ENCODE measurements at regions not wholly inside any gene's neighbourhood (a gene's known extent, or its start where the extent isn't known, plus 50 kb on each side); places are given as distances from the start of the nearest gene placed in this dataset.
"Not testable (repeated sequence)": the region's sequence is repeated elsewhere in the genome, so short reads cannot be mapped to it uniquely, and the experiment has no call there.

DNA sequence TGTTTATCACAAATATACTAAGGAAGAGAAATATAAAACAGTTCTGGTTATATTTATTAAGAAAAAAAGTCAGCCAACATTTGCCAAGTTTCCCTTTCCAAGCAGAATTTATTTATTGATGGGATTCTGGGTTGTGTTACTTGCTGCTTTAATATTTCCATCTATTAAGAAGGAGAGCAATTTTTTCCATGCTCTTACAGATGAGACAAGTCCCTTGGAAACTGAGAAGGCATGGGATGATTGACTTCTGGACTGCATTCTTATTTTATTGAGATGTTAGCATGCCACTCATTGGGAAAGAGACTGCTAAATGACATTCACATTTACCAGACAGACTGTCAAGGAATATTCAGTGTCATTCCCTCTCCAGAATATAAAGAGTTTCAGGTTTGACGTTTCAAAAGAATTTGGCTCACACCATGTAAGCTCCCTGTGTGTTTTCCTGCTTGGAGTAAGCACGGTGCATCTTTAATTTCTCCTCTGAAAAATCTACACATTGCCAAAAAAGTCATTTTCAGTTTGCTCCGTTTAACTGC is 1565.2 kb upstream of the GOT2 start:
- no peak for FAIRE-seq
- no peak for DNase-seq (ENCODE audit: low spot score)

DNA sequence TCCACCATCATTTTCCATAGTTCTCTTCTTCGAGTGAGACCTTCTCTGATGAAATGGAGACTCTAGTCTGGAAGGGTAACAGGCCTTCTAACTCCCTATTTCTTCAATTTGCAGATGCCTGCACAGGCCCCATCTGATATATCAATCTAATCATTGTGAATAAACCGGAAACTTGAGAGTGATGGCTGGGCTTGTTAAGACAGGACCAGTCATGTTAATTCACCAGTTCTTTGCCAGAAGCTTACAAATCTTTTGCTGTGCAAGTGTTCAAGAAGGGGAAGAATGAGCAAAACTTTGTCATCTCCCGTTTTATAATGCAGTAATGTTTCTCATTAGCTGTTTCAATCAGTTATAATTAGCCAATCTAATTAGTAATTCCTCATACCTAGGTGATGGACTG is 1561.3 kb upstream of the GOT2 start:
- FAIRE-seq (no peak), DNase-seq (ENCODE audit: low spot score) (no peak)

DNA sequence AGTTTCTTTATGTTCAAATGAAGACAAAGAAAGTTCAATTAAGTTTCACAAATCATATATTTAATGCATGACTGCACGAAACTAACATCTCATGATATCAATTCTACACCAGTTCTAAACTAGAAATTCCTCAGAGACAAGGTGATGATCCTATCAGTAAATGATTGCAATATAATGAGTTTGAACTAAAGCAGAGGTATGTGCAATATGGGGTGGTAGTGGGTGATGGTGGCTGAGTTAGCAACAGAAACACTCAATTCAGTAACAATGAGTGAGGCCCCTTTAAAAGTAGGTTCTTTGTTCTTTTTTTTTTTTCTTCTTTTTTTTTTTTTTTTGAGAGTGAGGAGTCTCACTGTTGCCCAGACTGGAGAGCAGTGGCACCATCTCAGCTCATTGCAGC is 1551.7 kb upstream of the GOT2 start:
- DNase-seq (ENCODE audit: low spot score) (no peak), FAIRE-seq (no peak)

DNA sequence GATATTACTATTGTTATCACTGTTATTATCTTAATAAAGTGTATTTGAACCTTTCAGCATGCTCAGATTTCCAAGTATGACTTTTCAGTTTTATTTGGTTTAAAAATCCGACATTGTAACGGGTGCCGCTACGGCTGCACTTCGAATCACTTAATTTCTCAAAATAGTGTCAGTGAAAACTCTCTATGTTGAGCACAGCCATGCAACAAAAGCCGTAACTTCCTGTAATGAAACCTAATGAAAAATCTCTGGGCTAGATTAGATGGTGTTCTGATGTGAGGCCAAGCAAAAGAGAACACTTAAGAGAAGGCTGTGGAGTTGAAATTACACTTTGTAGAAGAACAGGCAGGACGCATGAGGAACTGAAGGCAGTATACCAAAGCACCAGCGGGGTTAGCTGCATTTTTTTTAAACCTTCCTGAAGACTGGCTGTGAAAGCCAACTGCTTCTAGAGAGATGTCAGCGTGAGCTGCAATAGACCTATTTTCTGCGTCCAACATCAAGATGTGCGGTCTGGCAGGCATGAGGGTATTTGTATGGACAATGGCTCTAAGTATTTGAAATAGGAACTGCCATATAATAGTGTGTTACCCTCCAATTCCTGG is 1545.0 kb upstream of the GOT2 start:
- FAIRE-seq: no peak
- DNase-seq (ENCODE audit: low spot score): no peak

DNA sequence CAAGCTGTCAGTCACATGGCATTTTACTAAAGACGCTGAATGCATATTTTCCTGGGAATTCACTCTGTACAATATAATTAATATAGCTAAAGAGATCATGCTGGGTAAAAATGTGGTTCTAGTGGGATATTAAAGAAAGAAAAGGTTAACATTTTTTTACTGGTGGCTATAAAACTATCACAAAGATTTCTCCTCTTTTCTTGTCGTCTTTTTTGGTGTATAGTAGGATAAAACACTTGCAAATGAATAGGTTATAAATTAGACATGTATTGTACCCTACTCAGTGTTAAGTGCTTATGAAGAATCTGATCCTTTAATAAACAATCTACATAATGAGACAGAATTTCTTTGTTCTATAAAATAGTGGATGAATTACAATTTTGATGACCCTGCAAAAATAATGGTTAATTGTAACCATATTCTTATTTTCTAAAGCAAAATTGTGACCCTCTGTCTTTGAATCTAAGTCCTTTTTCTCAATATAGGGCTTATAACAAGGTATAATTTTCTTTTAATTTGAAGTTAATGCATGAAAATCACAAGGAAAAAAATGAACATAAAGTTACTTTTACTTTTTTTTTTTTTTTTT is 1540.4 kb upstream of the GOT2 start:
- DNase-seq (ENCODE audit: low spot score): no peak
- no peak for FAIRE-seq

DNA sequence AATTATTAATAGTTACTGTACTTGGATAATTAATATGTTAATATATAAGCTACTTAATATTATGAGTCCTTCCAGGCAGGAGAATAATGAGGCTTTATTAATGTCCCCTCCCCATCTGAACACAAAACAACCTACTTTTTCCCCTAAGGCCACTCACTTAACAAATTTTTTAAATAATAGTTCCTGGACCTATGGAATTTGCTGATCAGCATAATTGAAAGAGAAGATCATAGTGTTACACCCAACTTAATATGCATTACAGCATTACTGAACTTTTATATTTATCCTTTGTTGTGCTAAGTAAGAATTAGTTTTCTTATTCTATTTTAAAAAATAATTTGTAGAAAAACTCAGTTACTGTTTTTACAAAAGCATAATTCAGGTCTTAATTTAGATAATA is 1537.7 kb upstream of the GOT2 start:
- FAIRE-seq (no peak), DNase-seq (ENCODE audit: low spot score) (no peak)

DNA sequence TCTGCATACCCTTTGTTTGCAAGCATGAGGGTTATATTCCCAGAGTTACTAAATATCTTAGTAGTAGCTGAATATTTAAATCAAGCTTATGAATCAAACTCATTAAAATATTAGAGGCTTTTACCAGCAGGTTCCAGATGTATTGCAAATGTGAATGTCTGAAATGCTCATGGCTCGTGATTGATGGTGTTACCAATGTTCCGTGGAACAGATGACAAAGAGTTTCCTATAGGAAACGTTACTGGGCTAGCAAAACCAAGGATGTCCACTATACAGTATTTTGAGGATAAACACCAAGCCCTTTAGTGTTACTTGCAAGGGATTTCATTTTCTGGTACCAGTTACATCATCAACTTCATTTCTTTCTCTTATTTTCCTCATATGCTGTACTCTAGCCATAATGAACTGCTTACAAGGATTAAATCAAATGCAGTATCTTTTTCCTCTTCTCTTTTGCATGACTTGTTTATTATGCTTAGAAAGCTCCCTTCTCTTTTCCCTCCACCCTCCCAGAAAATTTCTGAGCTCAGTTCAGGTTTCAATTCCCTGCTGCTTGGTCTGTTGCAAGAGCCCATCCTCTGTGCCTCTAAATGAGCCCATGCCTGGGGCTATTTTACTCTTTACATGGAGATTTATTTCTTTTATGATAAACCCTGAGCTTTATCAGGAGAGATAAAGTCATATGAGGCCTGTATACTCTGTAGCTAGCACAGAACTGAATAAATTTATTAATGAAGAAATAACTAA is 1537.1 kb upstream of the GOT2 start:
- DNase-seq (ENCODE audit: low spot score) (no peak), FAIRE-seq (no peak)

DNA sequence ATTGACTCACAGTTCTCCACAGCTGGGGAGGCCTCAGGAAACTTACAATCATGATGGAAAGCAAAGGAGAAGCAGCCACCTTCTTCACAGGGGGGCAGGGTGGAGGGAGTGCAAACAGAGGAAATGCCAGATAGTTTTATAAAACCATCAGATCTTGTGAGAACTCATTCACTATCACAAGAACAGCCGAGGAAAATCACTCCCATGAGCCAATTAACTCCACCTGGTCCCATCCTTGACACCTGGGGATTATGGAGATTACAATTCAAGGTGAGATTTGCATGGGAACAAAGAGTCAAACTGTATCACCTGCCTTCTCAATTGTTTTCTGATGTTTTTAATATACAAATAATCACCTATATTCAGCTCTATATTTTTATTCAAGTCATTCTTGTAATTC is 1527.3 kb upstream of the GOT2 start:
- FAIRE-seq (no peak), DNase-seq (ENCODE audit: low spot score) (no peak)

DNA sequence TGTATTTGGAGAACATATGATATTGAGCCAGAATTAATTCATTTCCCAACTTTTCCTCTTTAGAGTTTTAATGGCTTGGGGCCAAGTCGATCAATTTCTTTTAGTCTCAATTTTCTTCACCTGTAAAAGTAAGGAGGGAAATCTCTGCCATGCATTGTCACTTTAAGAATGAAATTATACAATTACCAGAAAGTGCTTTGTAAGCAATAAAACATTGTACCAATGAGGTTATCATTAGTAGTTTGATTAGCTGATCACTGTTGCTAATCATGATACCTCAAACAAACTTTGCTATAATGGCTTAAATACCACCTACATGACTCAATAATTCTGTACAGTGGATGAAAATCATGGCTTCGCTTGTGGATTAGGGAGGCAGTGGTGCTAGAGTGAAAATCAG is 1525.8 kb upstream of the GOT2 start:
- DNase-seq (ENCODE audit: low spot score): no peak
- no peak for FAIRE-seq

DNA sequence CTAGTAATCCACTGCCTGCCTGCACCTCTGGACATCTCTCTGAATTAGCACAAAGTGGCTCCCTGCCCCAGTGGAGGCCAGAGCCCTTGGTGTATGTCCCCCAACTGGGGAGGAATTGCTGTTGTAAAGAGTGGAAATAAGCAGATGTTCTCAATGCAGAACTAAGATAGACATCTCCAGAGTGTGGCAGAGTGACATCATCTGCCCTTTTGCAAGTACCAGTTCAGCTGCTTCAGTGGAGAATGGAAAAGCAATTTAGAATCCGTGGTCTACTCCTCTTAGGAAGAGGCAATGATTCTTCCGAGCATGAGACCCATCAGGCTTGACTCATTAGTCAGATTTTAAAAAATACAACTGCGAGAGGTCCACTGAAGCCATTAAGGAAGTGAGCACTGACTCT is 1512.0 kb upstream of the GOT2 start:
- FAIRE-seq: no peak

DNA sequence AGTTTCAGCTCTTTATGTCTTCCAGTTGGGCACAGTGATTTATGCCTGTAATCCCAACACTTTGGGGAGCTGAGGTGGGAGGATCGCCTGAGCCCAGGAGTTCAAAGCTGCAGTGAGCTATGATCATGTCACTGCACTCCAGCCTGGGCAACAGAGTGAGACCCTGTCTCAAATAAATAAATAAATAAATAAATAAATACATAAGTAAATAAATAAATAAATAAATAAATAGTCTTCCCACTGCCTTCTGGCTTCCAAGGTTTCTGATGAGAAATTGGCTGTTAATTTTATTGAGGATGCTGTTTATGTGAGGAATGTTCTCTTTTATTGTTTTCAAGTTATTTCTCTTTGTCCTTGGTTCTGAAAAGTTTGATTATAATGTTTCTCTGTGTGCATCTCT is 1507.6 kb upstream of the GOT2 start:
- no peak for DNase-seq (ENCODE audit: low spot score)
- FAIRE-seq: no peak

More for the DNA sequence above, 1512.0 kb upstream of the GOT2 start:
- no peak for DNase-seq (ENCODE audit: low spot score)

DNA sequence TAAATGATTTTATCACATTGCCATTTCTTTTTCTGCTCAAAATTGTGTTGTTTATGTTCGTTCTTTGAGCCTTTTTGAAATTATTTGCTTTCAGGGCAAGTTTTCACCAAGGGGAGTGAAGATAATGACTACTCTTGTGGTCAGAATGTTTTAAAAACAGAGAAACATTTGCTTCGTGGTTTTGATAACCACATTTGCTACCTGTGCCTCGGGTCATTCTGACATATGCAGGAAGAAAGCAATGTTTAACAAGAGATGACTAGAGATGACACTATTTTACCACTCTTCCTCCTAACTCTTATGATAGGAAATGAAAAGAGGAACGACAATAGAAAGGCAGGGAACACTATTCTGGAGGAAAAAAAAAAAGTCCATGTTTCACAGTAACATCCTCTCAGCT is 1496.5 kb upstream of the GOT2 start:
- no peak for FAIRE-seq
- peak; percentile 5 for DNase-seq (ENCODE audit: low spot score)

DNA sequence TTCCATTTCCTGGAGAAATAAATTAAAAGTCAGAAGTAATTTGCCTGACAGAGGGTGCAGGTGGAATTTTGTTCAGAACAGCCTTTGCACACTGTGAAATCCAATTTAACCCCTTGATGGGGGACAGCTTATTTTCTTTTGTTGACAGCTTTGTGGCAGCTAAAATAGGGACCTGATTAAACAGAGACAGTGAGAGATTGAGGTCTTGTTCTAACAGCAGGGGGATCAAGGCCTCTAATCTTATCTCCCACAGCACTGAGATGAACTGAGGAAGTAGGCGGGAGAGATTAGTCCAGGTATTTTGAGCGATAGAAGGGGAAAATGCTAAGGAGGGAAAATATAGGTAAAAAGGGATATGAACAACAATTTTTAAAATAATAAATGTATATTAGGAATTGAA is 1491.4 kb upstream of the GOT2 start:
- no peak for FAIRE-seq
- DNase-seq (ENCODE audit: low spot score): no peak

DNA sequence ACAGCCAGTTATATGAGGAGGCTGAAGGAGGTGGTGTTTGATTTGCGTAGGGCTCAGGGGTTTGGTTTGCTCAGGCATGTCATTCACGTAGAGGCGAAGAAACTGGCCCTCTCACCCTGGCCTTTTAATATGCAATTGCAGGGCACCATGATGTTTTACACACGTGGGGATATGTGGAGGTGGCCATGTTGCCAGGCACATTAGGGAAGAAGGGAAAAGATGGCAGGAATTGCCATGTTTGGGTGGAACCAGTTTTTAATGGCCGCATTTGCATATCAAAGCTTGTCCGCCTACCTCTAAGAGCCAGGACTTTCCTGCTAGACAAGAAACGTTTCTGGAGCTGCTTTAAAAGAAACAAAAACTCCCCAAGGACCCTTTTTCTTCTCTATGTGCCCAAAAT is 1483.7 kb upstream of the GOT2 start:
- DNase-seq (ENCODE audit: low spot score) (no peak), FAIRE-seq (no peak)

DNA sequence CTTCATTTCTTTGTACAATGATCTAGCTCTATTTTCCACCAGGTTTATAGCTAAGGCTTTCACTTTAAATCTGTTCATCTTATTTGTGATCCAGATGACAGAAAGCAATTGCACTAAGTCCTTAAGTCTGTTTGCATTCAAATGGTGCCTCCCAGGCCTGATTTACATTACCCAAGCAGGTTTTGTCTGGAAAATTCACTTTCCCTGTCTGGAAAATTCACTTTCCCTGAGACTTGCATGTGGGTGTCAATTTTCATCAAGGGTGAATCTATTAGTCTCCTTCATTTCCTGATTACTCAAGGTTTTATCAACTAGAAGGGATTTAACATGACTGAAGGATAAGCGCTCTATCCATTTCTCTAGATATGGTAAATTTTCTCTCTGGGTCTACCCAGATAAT is 1480.2 kb upstream of the GOT2 start:
- FAIRE-seq: no peak
- no peak for DNase-seq (ENCODE audit: low spot score)

DNA sequence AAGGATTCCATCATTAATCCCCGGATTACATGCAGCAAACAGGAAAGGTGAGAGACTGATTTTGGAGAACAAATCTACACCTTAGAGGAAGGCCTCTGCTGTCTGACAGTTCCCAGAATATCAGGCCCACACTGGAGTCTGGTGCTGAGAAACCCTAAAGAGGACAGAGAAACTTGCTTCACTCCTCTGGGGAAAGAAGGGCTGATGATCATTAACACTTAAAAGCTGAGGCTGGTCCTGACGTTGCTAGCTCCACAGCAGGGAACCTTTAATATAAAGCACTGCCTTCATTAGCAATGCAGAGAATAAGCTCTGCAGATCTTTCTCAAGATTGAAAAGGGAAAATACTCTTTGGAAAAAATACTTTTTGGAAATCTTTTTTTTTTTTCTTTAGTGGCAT is 1472.4 kb upstream of the GOT2 start:
- FAIRE-seq (no peak), DNase-seq (ENCODE audit: low spot score) (no peak)

DNA sequence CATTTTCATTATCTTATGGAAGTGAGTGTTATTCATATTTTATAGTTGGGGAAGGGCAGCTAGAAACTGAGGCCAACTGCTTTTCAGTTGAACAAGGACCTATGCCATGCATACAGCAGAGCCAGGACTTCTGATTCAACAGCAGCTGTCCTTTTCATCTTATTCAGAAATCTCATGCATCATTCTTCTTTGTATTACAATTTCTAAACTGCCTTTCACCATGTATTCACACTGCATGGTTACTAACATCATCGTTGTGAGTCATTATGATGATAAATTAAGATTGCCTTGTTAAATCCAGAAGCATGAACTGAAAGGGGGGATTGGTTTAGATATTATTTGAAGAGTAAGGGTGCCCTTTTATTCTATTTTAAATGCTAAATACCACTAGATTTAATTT is 1470.1 kb upstream of the GOT2 start:
- no peak for DNase-seq (ENCODE audit: low spot score)
- FAIRE-seq: no peak

DNA sequence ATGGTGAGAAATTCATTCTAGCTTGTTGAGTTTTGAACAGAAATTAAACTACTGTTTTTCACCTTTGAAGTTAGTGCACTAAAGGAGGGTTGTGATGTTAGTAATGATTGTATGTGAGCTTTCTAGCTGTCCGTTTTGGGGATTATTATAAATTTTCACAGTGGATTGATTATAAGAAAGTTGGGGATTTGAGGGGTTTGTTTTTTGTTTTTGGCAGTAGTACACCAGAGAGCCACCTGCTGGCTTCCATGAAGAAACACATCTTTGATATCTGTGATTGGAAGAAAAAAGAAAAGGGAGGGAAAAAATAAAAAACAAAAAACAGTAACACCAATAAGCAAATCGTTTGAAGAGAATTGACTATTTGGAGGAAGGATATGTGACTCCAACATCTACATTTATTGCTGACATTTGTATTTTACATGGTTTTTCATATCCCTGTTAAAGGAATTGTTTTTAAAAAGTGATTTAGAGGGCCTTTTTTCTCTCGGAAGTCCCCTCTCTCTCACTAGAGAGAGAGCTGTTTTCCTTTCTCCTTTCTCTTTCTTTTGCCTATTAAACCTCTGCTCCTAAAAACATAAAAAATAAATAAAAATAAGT is 1469.5 kb upstream of the GOT2 start:
- DNase-seq (ENCODE audit: low spot score) (peak; percentile 9), FAIRE-seq (no peak)

DNA sequence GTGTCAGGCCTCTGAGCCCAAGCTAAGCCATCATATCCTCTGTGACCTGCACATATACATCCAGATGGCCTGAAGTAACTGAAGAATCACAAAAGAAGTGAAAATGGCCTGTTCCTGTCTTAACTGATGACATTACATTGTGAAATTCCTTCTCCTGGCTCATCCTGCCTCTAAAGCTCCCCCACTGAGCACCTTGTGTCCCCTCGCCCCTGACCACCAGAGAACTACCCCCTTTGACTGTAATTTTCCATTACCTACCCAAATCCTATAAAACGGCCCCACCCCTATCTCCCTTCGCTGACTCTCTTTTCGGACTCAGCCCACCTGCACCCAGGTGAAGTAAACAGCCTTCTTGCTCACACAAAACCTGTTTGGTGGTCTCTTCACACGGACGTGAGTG is 1466.6 kb upstream of the GOT2 start:
- DNase-seq (ENCODE audit: low spot score); FAIRE-seq: not testable (repeated sequence)

DNA sequence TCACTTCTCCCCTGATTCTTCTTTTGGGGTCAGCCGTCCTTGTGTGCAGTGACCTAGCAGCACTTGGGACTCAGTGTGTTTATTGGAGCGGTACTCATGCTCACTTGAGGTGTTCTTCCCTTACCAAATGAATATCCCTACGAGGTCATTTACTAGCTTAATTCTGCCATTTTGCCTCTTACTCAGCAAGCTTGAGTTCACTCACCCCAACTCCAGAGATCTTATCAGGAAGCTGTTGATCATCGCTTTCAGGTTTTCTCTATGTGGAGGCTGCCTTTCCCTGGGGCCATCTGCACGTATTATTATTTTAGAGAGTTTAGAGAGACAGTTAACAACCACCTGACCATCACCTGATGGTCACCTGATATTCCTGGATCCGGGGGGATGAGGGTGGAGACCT is 1466.0 kb upstream of the GOT2 start:
- FAIRE-seq (no peak), DNase-seq (ENCODE audit: low spot score) (no peak)

DNA sequence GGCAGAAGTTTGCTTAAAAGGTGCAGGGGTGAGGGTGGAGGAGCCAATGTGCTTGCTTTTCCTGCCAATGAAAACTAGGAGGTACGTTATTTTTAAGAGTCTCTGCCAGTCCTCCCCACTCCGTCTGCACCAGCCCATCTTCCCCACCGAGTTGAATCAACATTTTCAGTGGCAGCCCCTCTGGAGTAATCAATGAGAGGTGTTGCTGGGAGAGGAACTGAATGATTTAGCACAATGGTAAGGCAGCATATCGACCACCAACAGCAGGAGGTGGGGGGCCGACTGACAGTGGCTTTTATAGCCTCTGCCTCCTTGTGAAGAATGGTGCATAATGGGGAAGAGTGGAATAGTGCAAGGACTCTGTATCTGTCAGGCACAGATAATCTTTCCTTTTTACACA is 1465.0 kb upstream of the GOT2 start:
- no peak for DNase-seq (ENCODE audit: low spot score)
- peak; percentile 17 for FAIRE-seq

DNA sequence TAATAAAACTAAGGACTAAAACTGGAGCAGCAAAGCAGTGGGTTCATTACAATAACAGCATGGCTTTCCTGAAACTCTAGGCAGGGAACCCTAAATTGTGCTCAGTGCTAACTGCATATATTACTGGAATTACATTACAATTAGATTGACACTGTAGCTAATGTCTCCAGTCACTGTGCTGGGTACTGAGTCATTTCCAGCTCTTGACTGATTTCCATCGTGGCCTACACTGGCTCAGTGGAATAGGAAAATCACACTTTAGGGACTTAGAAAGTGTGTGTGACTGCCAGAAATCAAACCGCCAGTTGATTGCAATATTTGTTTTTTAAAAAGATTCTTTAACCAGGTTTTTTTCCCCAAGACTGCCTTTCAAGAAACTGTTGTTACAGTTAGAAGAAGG is 1447.4 kb upstream of the GOT2 start:
- no peak for DNase-seq (ENCODE audit: low spot score)
- FAIRE-seq: no peak

Data from urothelium cell line (cell line).